Endothelial cell of umbilical vein (primary cell): ENCODE measurements at regions not wholly inside any gene's neighbourhood (a gene's known extent, or its start where the extent isn't known, plus 50 kb on each side); places are given as distances from the start of the nearest gene placed in this dataset.

ENCODE experiments used
- BruUV-seq: library from RNA; stranded (reverse); fragments of 400-500 nt; replicated peaks from 2 replicates; lab custom pipeline; 2021; lab: Mats Ljungman, UMichigan
- CTCF ChIA-PET: fragments of 300-600, 350-600 bp; sonication (Branson Sonifier 250); formaldehyde crosslinking; loops from one replicate; lab custom pipeline; 2021; ENCODE audit warnings: antibody characterized with exemption, inconsistent platforms; lab: Charles Lee
- POLR2A ChIA-PET: fragments of 300-600, 350-600 bp; sonication (Branson Sonifier 250); formaldehyde crosslinking; loops from one replicate; lab custom pipeline; 2021; ENCODE audit warnings: antibody characterized with exemption, inconsistent platforms; lab: Charles Lee
- DNase-seq: peaks from one replicate; pipeline ENCODE4 v3.0.0-alpha.2; 2011; ENCODE audit warnings: low read depth, low spot score
- FAIRE-seq: peaks from 2 replicates; lab custom pipeline; 2011; peaks lifted over from hg19 to GRCh38; lab: Jason Lieb, UNC
- H2AFZ ChIP-seq: 2 replicates; pipeline ENCODE4 v1.6.0; 2012; ENCODE audit warnings: low read depth, low read length, control low read depth, inconsistent platforms
- H3K27ac ChIP-seq: 2 replicates; pipeline ENCODE4 v1.5.1; 2011; ENCODE audit warnings: low read depth, mild to moderate bottlenecking, control low read depth, low read length, moderate library complexity; ENCODE audit not compliant: insufficient read depth
- H3K27me3 ChIP-seq, 2 experiments: 2 replicates each; pipeline versions ENCODE4 v1.6.0 to v1.6.1; 2011; ENCODE audit warnings: low read length in 2 of 2, mixed read lengths in 1 of 2; ENCODE audit not compliant: control insufficient read depth in 2 of 2, insufficient read depth in 2 of 2
- H3K36me3 ChIP-seq, 2 experiments: 2 replicates in 1 of 2; 3 replicates in 1 of 2; pipeline ENCODE4 v1.5.1; 2011; ENCODE audit warnings: low read length in 2 of 2, mild to moderate bottlenecking in 1 of 2, moderate library complexity in 1 of 2; ENCODE audit not compliant: control insufficient read depth in 2 of 2, insufficient read depth in 2 of 2; ENCODE audit errors: extremely low read depth in 1 of 2
- H3K4me1 ChIP-seq: 3 replicates; pipeline ENCODE4 v1.5.1; 2011; ENCODE audit warnings: mild to moderate bottlenecking, low read length; ENCODE audit not compliant: control insufficient read depth, insufficient read depth; ENCODE audit errors: extremely low read depth
- H3K4me2 ChIP-seq: 2 replicates; pipeline ENCODE4 v1.6.1; 2011; ENCODE audit warnings: low read length, control low read depth, mixed read lengths; ENCODE audit not compliant: insufficient read depth
- H3K4me3 ChIP-seq, 3 experiments: fragments of 200-600 bp in 1 of 3; sonication (generic), shearing (Covaris generic) in 1 of 3; replicated peaks in 1 of 3; 2 replicates each; pipeline ENCODE4 v1.5.1; 2011 to 2016; ENCODE audit warnings: control low read depth in 3 of 3, low read length in 3 of 3, mild to moderate bottlenecking in 2 of 3, inconsistent platforms in 1 of 3, low read depth in 1 of 3, moderate library complexity in 1 of 3; ENCODE audit not compliant: insufficient read depth in 1 of 3
- H3K79me2 ChIP-seq: 2 replicates; pipeline ENCODE4 v1.6.0; 2012; ENCODE audit warnings: low read length, inconsistent platforms; ENCODE audit not compliant: control insufficient read depth, insufficient read depth
- H3K9ac ChIP-seq: replicated peaks from 2 replicates; pipeline ENCODE3; 2011; ENCODE audit warnings: low read length, control low read depth; ENCODE audit not compliant: insufficient read depth; ENCODE audit errors: extremely low read depth
- H3K9me1 ChIP-seq: replicated peaks from 3 replicates; pipeline ENCODE4 v1.6.0; 2011; ENCODE audit warnings: mild to moderate bottlenecking, low read length; ENCODE audit not compliant: control insufficient read depth, insufficient read depth; ENCODE audit errors: extremely low read depth
- H3K9me3 ChIP-seq: replicated peaks from 2 replicates; pipeline ENCODE4 v1.5.1; 2012; ENCODE audit warnings: low read length, inconsistent platforms; ENCODE audit not compliant: control insufficient read depth, insufficient read depth
- H4K20me1 ChIP-seq: replicated peaks from 2 replicates; pipeline ENCODE3; 2011; ENCODE audit warnings: mild to moderate bottlenecking, low read length; ENCODE audit not compliant: control insufficient read depth, insufficient read depth; ENCODE audit errors: extremely low read depth
- CTCF ChIP-seq, 2 donors: IDR thresholded peaks; 1 replicate in 1 of 2; 2 replicates in 1 of 2; pipeline ENCODE4 v1.5.1; 2011; ENCODE audit warnings: low read length in 2 of 2, mild to moderate bottlenecking in 2 of 2, moderate library complexity in 2 of 2, control low read depth in 1 of 2, inconsistent platforms in 1 of 2, low read depth in 1 of 2; ENCODE audit not compliant: insufficient read depth in 1 of 2; ENCODE audit errors: extremely low read depth in 1 of 2
- EZH2 ChIP-seq: IDR thresholded peaks from 2 replicates; pipeline ENCODE4 v1.6.1; 2012; ENCODE audit warnings: borderline replicate concordance, low read depth, mild to moderate bottlenecking, moderate library complexity, low read length, inconsistent platforms; ENCODE audit not compliant: severe bottlenecking
- FOS ChIP-seq: IDR thresholded peaks from 2 replicates; pipeline ENCODE4 v1.6.1; 2011; ENCODE audit warnings: mild to moderate bottlenecking, low read length, moderate library complexity, borderline replicate concordance; ENCODE audit not compliant: insufficient read depth
- GATA2 ChIP-seq: IDR thresholded peaks from 2 replicates; pipeline ENCODE4 v1.7.0; 2011; ENCODE audit warnings: low read depth, mild to moderate bottlenecking, moderate library complexity, mixed read lengths, low read length; ENCODE audit not compliant: insufficient read length, insufficient read depth
- JUN ChIP-seq: IDR thresholded peaks from 2 replicates; pipeline ENCODE4 v1.6.1; 2011; ENCODE audit warnings: borderline replicate concordance, low read depth; ENCODE audit not compliant: insufficient read length, insufficient read depth
- MAX ChIP-seq: IDR thresholded peaks from 2 replicates; pipeline ENCODE4 v1.6.1; 2011; ENCODE audit not compliant: insufficient read depth, insufficient read length
- MYC ChIP-seq: IDR thresholded peaks from one replicate; pipeline ENCODE4 v1.6.1; 2011; ENCODE audit warnings: mild to moderate bottlenecking, low read depth, low read length
- POLR2A ChIP-seq: IDR thresholded peaks from 2 replicates; pipeline ENCODE4 v1.6.1; 2012; ENCODE audit warnings: low read depth, mild to moderate bottlenecking, control low read depth, low read length
- POLR2AphosphoS5 ChIP-seq: IDR thresholded peaks from 2 replicates; pipeline ENCODE4 v1.6.1; 2012; ENCODE audit warnings: low read depth, mild to moderate bottlenecking, control low read depth, low read length, moderate library complexity; ENCODE audit not compliant: insufficient read depth
- dilution Hi-C: fragments of 300-500 bp; cut with MboI; formaldehyde crosslinking; loops from one replicate; pipeline ENCODE4 v1.15.0; 2019; ENCODE audit warnings: low sequenced_read_pairs; ENCODE audit not compliant: extremely low pct_ligation_motif_present
- intact Hi-C: fragments of 100-400 bp; cut with micrococcal nuclease; formaldehyde crosslinking; loops from one replicate; pipeline ENCODE4 v1.10.0; 2022

DNA sequence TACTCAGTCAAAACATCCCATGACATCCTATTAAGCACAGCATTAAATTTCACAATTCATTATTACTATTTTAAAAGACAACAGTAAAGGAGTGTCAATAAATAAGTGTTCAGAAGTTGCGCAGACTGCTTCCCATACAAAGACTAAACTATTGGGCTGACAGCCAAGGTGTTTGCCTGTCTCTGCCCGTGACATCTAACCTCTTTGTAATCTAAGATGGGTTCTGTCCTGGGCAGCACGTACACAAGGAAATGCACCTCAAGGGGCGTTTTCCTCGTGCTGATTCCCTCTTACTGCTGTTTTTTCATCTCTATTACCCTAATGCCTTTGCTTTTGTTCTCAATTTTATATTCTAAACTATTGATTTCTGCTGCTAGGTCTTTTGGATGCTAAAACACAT lies 216.3 kb downstream of the NHLRC3 start:
- Histone ChIP-seq H4K20me1 (no peaks in the 10 kb centered on the region), H3K4me2 (no peak overlapping the region), H3K79me2 (no peaks in the 10 kb centered on the region), H2AFZ (no peak overlapping the region), H3K9me1 (no peaks in the 10 kb centered on the region), H3K27ac (no peak overlapping the region), H3K4me1 (no peaks in the 10 kb centered on the region), H3K9ac (no peak overlapping the region), H3K36me3 (no peaks in the 10 kb centered on the region), H3K4me3 (no peak overlapping the region), H3K27me3 (peaks cover 0 to 3% of the 10 kb centered on the region in 2 experiments), H3K9me3 (no peaks in the 10 kb centered on the region)
- FAIRE-seq (no peak), DNase-seq (no peak)
- BruUV-seq: no TSS peak
- TF ChIP-seq FOS (no peak), MAX (no peak), EZH2 (no peak), POLR2A (no peak), MYC (no peak), CTCF (IDR thresholded peaks at IDR 0.05; ENCODE audit: extremely low read depth in 1 of 2, insufficient read depth in 1 of 2, low read depth in 1 of 2, low read length in 2 of 2) (no peak), POLR2AphosphoS5 (no peak), JUN (no peak), GATA2 (no peak)
- dilution Hi-C loops (no loop called here), intact Hi-C loops (no loop called here)
- ChIA-PET CTCF (no interaction called here), POLR2A (no interaction called here)
